ENCODE measurements at regions not wholly inside any gene's neighbourhood (a gene's known extent, or its start where the extent isn't known, plus 50 kb on each side); places are given as distances from the start of the nearest gene placed in this dataset.

- in situ Hi-C loops (cut with HindIII; ENCODE audit: low sequenced_read_pairs): no loop called here
Observed at GRCh38 chr22:48883211-48883960, 944.3 kb downstream of the BRD1 start.

- in situ Hi-C loops (cut with HindIII; ENCODE audit: low sequenced_read_pairs): no loop called here
Observed at GRCh38 chr22:48882636-48883200, 945.0 kb downstream of the BRD1 start.

DNA sequence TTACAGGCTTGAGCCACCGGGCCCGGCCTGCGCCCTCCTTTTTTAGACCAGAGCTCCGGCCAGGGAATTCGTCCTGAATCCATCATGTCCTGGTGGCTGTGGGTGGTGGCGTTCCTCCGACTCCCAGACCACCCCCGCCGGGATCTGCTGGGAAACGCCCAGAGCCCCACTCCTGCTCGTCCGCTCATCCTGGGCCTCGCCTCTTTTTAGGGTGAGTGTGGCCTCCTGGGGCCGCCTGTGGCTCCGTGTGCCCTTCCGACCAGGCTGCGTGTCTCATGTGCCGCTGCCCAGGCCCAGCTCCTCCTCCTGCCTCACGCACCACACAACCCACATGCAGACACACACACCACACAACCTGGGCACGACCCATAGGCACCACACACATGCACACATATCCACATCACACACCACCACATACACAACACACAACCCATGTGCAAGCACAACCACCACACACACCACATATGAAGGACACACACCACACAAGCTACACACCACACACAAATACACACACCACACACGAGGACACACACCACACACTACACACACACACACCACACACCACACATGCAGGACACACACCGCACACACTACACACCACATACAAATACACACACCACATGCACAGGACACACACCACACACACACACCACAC is 946.2 kb downstream of the BRD1 start:
- in situ Hi-C loops (cut with HindIII; ENCODE audit: low sequenced_read_pairs): no loop called here

DNA sequence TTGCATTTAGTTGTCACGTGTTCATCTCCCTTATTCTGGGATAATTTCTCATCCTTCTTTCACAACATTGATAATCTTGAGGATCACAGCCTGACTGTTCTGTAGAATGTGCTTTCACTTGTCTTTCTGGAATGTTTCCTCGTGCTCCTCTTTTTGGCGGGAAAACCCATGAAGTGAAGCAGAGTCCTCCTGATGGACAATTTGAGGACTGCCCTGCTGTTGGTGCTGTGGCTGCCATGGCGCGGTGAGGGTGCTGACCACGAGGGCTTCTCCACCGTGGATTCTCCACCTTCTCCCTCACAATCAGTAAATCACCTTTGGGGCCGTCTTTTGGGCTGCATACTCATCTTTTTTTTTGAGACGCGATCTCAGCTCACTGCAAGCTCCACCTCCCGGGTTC is 946.9 kb downstream of the BRD1 start:
- in situ Hi-C loops (cut with HindIII; ENCODE audit: low sequenced_read_pairs): no loop called here

- in situ Hi-C loops (cut with HindIII; ENCODE audit: low sequenced_read_pairs): no loop called here
Observed at GRCh38 chr22:48876951-48877350, 950.7 kb downstream of the BRD1 start.

DNA sequence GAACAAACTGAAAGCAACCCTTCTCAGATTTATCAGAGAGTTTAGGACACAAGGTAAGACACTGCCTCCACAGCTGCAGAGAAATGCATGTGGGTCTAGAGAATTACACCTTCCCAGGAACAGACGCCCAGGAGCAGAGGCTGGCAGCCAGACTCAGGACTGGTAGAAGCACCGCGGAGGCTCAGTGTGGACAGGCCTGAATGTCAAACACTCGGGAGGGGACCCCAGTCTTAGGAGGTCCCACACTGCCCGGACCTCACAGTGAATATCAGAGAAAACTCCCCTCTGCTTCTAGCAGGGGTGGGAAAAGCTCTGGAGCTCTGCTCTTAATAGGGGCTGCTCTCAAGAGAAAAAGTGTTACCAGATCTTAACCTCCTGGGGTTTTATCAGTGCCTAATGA is 952.7 kb downstream of the BRD1 start:
- in situ Hi-C loops (cut with HindIII; ENCODE audit: low sequenced_read_pairs): no loop called here

DNA sequence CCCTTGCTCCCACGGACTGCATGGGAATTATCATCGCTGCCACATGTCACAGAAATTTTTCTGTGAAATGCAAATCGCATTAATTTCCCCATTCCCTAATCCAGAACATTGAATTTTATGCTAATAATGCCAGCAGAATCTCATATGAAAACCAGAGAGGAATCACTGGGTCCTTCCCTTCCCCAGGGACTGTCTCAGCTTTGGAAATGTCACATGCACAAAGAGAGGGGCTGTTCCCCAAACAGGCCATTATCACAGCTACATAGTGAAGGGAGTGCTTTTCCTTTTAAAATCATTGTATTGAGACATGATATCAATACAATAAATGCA is 954.5 kb downstream of the BRD1 start:
- in situ Hi-C loops (cut with HindIII; ENCODE audit: low sequenced_read_pairs): no loop called here

DNA sequence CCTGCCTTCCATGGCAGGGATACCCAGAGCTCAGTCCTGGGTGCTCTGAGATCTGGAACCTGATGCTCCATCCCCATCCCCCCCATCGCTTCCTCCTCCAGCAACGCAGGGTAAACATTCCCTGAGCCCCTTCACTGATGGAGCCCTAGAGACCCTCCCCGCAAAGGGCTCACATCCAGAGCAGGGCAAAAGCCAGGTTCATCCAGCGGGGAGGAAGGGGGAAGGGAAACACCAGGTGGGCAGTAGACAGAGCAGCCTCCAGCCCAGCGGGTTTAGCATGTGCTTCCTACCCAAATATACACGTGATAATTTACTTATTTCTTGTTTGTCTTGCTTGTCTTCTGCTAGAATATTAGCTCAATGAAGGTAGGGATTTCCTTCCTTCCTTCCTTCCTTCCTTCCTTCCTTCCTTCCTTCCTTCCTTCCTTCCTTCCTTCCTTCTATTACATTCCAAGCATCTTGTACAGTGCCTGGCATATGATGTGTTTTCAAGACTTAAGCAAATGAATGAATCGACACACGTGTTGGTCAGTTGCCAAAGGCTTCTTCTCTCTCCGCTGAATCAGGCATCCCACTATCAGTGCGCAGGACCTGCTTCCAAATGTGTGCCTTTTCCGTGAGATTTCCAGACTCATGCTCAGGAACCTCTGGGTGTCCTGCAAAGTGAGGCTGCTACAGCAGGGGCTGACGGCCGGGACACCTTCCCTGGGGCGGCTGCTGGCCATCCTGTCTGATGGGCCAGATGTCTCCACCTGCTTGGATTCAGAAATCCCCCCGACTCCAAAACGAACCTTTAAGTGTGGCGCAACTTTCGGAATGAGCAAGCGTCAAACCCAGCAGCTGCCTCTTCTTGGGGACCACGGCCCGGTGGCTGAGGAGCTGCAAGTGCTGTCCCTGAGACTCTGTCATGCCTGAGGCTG is 955.1 kb downstream of the BRD1 start:
- in situ Hi-C loops (cut with HindIII; ENCODE audit: low sequenced_read_pairs): no loop called here

- in situ Hi-C loops (cut with HindIII; ENCODE audit: low sequenced_read_pairs): no loop called here
Observed at GRCh38 chr22:48871176-48871840, 956.4 kb downstream of the BRD1 start.

DNA sequence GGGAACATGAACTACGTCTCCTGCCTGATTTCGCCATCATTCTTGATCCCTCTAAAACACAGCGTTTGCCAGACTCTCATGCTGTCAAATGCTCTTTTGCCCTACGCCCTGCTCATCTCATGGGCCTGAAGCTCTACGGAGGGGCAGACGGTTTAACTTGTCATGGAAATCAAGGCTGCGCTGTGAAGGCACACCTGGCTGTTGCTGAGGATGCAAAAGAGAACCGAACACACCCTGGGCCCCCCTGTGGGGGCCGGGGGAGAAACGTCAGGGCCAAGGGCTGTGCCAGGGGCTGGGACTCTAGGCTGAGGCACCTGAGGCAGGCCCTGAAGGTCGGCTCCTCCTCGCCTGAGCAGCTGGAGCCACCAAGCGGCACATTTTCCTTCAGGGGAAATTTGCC is 957.2 kb downstream of the BRD1 start:
- in situ Hi-C loops (cut with HindIII; ENCODE audit: low sequenced_read_pairs): no loop called here

GRCh38 chr22:48869788-48870187 is 957.9 kb downstream of the BRD1 start:
- in situ Hi-C loops (cut with HindIII; ENCODE audit: low sequenced_read_pairs): no loop called here

- in situ Hi-C loops (cut with HindIII; ENCODE audit: low sequenced_read_pairs): no loop called here
Observed at GRCh38 chr22:48869161-48869560, 958.5 kb downstream of the BRD1 start.

DNA sequence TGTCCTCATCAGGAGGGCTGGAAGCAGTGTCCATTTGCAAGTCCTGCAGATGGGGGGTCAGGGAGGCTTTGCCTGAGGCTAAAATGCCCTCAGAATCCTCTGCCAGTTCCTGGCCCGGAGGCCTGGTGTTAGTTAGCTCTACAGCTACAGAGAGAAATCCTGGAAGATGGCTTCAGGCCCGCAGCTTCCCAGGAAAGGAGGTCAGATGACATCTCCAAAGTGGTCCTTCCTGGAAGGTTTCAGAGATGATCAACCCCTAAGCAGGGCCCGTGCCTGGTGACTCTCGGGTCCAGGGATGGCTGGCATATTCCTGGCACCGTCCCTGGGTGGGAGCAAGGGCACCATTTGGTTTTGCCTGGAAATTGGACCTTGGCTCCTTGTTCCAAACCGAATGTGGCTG is 959.1 kb downstream of the BRD1 start:
- in situ Hi-C loops (cut with HindIII; ENCODE audit: low sequenced_read_pairs): no loop called here

DNA sequence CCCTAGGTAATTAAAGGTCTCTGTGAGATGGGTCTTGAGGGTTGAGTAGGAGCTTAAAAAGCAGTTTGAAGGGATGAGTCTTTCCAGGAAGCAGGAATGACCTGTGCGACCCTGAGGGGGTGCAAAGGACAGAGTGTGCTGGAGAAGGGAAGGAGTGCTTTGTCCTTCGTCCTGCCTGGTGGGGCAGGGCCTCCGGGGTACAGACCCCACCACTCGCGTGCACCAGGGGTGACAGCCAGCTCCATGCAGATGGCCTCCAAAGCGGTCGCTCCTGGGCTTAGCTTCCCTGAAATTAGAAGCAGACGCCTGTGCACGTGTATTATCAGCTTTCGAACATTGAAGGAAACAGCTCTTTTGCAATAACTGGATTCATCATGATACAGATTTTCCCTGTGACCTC is 959.8 kb downstream of the BRD1 start:
- in situ Hi-C loops (cut with HindIII; ENCODE audit: low sequenced_read_pairs): no loop called here

DNA sequence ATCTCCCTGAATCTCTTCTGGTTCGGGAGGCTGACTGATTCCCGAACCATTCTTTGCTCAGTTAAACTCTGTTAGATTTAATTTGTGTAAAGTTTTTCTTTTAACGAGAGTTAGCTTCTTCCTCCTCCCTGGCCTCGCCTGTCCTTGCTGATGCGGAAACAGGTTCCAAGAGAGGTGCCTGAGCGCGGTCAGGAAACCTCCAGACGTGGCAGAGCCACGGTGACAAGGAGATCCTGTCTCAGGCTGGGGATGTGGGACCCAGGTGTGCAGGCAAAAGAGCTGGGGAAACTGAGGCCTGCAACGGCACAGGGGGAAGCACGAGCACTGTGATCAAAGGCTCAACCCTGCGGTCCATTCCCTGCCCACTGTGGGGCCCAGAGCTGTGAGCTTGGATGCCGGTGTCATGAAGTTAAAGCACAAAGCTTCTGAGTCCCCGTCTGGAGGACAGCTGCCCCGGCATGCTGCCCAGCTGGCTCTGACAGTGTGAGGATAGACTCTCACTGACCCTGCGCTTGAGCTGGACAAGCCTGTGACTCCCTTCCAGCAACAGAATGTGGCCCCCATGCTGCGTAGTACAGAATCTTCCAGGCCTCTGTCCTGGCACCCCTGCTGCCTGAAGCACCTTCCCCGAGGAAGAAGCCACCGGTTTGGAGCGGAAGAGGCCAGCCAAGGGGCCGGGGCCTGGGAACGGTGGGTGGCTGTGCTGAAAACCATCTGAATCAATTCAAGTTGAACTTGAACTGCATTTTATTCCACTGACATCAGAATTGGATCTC is 960.6 kb downstream of the BRD1 start:
- in situ Hi-C loops (cut with HindIII; ENCODE audit: low sequenced_read_pairs): no loop called here

GRCh38 chr22:48864748-48865147 is 962.9 kb downstream of the BRD1 start:
- in situ Hi-C loops (cut with HindIII; ENCODE audit: low sequenced_read_pairs): no loop called here

DNA sequence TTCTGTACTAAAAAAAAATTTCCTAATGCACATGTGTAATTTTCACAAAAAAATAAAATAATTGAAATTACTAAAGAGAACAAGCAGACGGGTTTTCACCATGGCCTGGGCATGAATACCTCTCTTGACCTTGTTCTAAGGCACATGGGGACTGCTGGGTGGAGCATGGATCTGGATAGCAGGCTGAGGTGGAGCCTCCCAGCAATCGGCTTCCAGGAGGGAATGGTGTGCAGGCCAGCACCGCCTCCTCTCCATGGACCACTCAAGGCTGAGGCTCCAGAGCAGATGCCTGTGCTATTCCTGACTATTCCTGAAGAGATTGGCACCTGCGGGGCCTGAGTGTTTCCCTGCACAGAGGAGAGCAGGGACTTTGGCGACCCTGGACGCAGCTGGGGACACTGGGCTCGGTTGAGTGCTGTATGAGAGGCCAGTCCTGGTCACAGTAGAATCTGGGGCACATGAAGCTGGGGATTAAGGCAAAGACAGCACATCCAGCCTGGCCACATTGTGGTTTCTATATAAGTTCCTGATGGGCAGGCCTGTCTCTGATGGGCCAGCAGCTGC is 963.6 kb downstream of the BRD1 start:
- in situ Hi-C loops (cut with HindIII; ENCODE audit: low sequenced_read_pairs): no loop called here

- in situ Hi-C loops (cut with HindIII; ENCODE audit: low sequenced_read_pairs): no loop called here
Observed at GRCh38 chr22:48860557-48860956, 967.1 kb downstream of the BRD1 start.

DNA sequence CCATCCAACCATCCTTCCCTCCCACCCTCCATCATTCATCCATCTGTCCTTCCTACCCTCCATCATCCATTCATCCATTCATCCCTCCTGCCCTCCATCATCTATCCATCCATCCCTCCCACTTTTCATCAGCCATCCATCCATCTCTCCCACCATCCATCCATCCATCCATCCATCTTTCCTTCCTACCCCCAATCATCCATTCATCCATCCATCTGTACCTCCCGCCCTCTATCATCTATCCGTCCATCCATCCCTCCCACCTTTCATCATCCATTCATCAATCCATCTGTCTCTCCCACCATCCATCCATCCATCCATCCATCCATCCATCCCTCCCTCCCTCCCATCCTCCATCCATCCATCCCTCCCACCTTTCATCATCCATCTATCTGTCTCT is 968.8 kb downstream of the BRD1 start:
- in situ Hi-C loops (cut with HindIII; ENCODE audit: low sequenced_read_pairs): no loop called here

DNA sequence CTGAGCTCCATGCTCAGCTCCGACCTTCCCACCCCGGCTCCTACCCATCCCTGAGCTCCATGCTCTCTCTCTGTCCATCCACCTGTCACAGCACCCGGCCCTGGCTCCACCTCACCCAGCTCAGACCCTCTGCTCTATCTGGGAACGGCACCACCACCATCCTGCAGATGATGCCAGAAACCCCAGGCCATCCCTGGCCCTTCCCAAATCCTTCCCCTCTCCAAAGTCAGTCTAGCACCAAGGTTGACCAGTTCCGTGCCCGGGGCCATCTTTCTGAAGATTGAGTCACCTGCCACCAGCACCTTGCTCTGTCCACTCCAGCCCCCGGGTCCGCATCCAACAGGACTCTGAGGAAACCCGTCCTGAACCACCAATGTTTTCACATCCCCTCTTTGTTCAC is 969.6 kb downstream of the BRD1 start:
- in situ Hi-C loops (cut with HindIII; ENCODE audit: low sequenced_read_pairs): no loop called here

Measured in DLD1 (cell line).